ENCODE measurements at regions not wholly inside any gene's neighbourhood (a gene's known extent, or its start where the extent isn't known, plus 50 kb on each side); places are given as distances from the start of the nearest gene placed in this dataset.

- no peaks in the 10 kb centered on the region for H3K9me3 ChIP-seq (ENCODE audit: insufficient read depth, low read length)
- H3K9me2 ChIP-seq (replicated peaks; ENCODE audit: insufficient read depth, low read length): no peaks in the 10 kb centered on the region
- H3K4me3 ChIP-seq (ENCODE audit: insufficient read depth, low read length, poor library complexity, severe bottlenecking): no peak overlapping the region
- H3K27ac ChIP-seq (ENCODE audit: low read depth, low read length): no peak overlapping the region
- no peaks in the 10 kb centered on the region for H3F3A ChIP-seq (ENCODE audit: insufficient read depth)
- no peaks in the 10 kb centered on the region for H4K20me1 ChIP-seq (ENCODE audit: low read depth, low read length)
- no peaks in the 10 kb centered on the region for H3K27me3 ChIP-seq (ENCODE audit: low read length)
- H2AFZ ChIP-seq (ENCODE audit: low read depth, low read length, severe bottlenecking): no peak overlapping the region
- no peaks in the 10 kb centered on the region for H3K79me2 ChIP-seq (ENCODE audit: insufficient read depth, low read length)
- no peaks in the 10 kb centered on the region for H3K36me3 ChIP-seq (ENCODE audit: low read length)
- H3K4me2 ChIP-seq (ENCODE audit: low read depth, low read length, poor library complexity, severe bottlenecking): no peak overlapping the region
- no peak overlapping the region for H3K9ac ChIP-seq (ENCODE audit: low read length)
- no peak for TF ChIP-seq EZH2phosphoT487 (conservative IDR thresholded peaks at IDR 0.05; ENCODE audit: low read length)
- TF ChIP-seq, protein P1, sequence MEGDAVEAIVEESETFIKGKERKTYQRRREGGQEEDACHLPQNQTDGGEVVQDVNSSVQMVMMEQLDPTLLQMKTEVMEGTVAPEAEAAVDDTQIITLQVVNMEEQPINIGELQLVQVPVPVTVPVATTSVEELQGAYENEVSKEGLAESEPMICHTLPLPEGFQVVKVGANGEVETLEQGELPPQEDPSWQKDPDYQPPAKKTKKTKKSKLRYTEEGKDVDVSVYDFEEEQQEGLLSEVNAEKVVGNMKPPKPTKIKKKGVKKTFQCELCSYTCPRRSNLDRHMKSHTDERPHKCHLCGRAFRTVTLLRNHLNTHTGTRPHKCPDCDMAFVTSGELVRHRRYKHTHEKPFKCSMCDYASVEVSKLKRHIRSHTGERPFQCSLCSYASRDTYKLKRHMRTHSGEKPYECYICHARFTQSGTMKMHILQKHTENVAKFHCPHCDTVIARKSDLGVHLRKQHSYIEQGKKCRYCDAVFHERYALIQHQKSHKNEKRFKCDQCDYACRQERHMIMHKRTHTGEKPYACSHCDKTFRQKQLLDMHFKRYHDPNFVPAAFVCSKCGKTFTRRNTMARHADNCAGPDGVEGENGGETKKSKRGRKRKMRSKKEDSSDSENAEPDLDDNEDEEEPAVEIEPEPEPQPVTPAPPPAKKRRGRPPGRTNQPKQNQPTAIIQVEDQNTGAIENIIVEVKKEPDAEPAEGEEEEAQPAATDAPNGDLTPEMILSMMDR (IDR thresholded peaks at IDR 0.05; ENCODE audit: insufficient read depth, low read length, poor library complexity, severe bottlenecking): no peak
Observed at GRCh38 chr1:34617321-34618118, 137.3 kb upstream of the GJB5 start.

GRCh38 chr1:34618381-34618780, 136.5 kb upstream of the GJB5 start:
- Histone ChIP-seq H3K4me2 (ENCODE audit: low read depth, low read length, poor library complexity, severe bottlenecking) (no peak overlapping the region), H3K27ac (ENCODE audit: low read depth, low read length) (no peak overlapping the region), H3K9me2 (replicated peaks; ENCODE audit: insufficient read depth, low read length) (no peaks in the 10 kb centered on the region), H3F3A (ENCODE audit: insufficient read depth) (no peaks in the 10 kb centered on the region), H2AFZ (ENCODE audit: low read depth, low read length, severe bottlenecking) (no peak overlapping the region), H3K9ac (ENCODE audit: low read length) (no peak overlapping the region), H3K27me3 (ENCODE audit: low read length) (no peaks in the 10 kb centered on the region), H4K20me1 (ENCODE audit: low read depth, low read length) (no peaks in the 10 kb centered on the region), H3K9me3 (ENCODE audit: insufficient read depth, low read length) (no peaks in the 10 kb centered on the region), H3K4me3 (ENCODE audit: insufficient read depth, low read length, poor library complexity, severe bottlenecking) (no peak overlapping the region), H3K79me2 (ENCODE audit: insufficient read depth, low read length) (no peaks in the 10 kb centered on the region), H3K36me3 (ENCODE audit: low read length) (no peaks in the 10 kb centered on the region)
- TF ChIP-seq, protein P1 (IDR thresholded peaks at IDR 0.05; ENCODE audit: insufficient read depth, low read length, poor library complexity, severe bottlenecking): no peak
- no peak for TF ChIP-seq EZH2phosphoT487 (conservative IDR thresholded peaks at IDR 0.05; ENCODE audit: low read length)

DNA sequence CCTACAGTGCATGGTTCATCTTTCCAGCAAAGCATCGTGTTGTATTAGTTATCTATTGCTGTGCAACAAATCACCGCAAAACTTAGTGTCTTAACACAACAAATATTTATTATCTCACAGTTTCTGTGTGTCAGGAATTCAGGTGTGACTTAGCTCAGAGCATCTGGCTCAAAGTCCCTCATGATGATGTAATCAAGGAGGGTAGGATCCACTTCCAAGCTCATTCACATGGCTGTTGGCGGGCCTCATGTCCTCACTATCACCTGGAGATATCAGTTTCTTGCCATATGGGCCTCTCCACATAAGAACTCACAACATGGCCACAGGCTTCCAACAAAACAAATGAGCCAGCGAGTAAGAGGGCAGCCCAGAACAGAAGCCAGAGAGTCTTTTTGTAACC, 135.6 kb upstream of the GJB5 start:
- Histone ChIP-seq H3K79me2 (ENCODE audit: insufficient read depth, low read length) (no peaks in the 10 kb centered on the region), H3K9ac (ENCODE audit: low read length) (no peak overlapping the region), H4K20me1 (ENCODE audit: low read depth, low read length) (no peaks in the 10 kb centered on the region), H2AFZ (ENCODE audit: low read depth, low read length, severe bottlenecking) (no peak overlapping the region), H3K36me3 (ENCODE audit: low read length) (no peaks in the 10 kb centered on the region), H3K27ac (ENCODE audit: low read depth, low read length) (no peak overlapping the region), H3K9me2 (replicated peaks; ENCODE audit: insufficient read depth, low read length) (no peaks in the 10 kb centered on the region), H3K4me3 (ENCODE audit: insufficient read depth, low read length, poor library complexity, severe bottlenecking) (no peak overlapping the region), H3K27me3 (ENCODE audit: low read length) (no peaks in the 10 kb centered on the region), H3F3A (ENCODE audit: insufficient read depth) (no peaks in the 10 kb centered on the region), H3K4me2 (ENCODE audit: low read depth, low read length, poor library complexity, severe bottlenecking) (no peak overlapping the region), H3K9me3 (ENCODE audit: insufficient read depth, low read length) (no peaks in the 10 kb centered on the region)
- TF ChIP-seq EZH2phosphoT487 (conservative IDR thresholded peaks at IDR 0.05; ENCODE audit: low read length): no peak
- TF ChIP-seq, protein P1 (IDR thresholded peaks at IDR 0.05; ENCODE audit: insufficient read depth, low read length, poor library complexity, severe bottlenecking): no peak

Measured in SU-DHL-6 (cell line).